ENCODE measurements at regions not wholly inside any gene's neighbourhood (a gene's known extent, or its start where the extent isn't known, plus 50 kb on each side); places are given as distances from the start of the nearest gene placed in this dataset.

DNA sequence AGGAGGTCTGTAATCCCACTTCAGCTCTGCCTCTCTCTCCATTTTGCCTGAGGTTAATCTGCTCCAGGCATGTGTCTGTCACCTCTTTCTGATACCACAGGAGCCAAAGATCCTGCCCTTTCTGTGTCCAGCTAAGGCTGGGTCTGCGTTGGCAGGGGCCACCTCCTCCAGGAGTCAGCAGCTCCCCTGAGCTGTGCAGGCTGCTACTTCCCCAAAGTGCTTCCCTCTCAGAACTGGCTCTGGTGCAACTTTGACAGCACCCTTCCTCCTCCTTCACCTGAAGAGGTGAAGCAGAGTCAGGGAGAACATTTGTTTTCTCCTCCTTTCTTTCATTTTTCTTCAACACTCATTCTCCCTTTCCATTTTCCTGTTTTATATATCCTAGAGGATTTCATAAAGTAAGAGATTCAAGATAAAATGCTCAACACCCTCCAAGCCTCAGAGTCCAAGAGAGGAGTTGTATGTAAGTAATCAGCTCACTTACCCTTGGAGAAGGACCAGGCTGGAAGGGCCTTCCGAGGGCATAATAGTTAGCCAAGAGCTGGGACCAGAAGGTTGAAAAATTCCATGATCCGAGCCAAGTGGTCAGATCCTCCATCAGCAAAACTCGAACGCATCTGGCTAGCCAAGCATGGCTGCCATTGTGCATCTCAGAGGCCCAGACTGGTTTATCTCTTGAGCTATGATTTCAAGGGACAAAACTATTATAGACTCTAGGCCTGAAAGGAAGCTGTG, 257.3 kb downstream of the PTEN start:
- TF ChIP-seq, protein P1, sequence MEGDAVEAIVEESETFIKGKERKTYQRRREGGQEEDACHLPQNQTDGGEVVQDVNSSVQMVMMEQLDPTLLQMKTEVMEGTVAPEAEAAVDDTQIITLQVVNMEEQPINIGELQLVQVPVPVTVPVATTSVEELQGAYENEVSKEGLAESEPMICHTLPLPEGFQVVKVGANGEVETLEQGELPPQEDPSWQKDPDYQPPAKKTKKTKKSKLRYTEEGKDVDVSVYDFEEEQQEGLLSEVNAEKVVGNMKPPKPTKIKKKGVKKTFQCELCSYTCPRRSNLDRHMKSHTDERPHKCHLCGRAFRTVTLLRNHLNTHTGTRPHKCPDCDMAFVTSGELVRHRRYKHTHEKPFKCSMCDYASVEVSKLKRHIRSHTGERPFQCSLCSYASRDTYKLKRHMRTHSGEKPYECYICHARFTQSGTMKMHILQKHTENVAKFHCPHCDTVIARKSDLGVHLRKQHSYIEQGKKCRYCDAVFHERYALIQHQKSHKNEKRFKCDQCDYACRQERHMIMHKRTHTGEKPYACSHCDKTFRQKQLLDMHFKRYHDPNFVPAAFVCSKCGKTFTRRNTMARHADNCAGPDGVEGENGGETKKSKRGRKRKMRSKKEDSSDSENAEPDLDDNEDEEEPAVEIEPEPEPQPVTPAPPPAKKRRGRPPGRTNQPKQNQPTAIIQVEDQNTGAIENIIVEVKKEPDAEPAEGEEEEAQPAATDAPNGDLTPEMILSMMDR (IDR thresholded peaks at IDR 0.05; ENCODE audit: insufficient read depth, low read length, missing control alignments), result no peak
- no peak for DNase-seq (ENCODE audit: low read depth, low spot score)
- POLR2A ChIA-PET, result no interaction called here
- H3K4me3 ChIP-seq (ENCODE audit: low read depth, low read length), result no peak overlapping the region
- CTCF ChIA-PET, result interaction anchor here (0.9 to 1.0 kb wide), 2 partner anchors 13 to 267 kb away, joined by 3 to 4 read pairs; no protein-coding TSS in a partner anchor

DNA sequence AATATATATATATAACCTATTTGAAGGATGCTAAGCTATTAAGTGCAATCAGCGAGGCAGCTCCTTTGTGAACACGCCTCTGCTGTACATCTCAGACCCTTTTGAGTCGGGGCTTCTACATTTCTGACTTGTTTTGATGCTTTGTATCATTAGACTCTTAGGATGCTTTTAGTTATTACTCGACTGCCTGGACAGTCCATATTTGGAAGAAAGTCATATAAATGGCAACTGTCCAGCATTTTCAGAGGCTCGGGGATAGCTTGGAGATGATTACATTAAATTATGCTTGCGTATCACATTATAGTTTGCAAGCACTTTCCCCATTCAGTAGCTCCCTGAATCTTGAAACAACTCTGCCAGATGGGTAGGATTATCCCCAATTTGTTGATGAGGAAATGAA, 257.9 kb downstream of the PTEN start:
- ChIA-PET POLR2A (no interaction called here), CTCF (interaction anchor here (0.9 to 1.0 kb wide), 2 partner anchors 13 to 267 kb away, joined by 3 to 4 read pairs; no protein-coding TSS in a partner anchor)
- DNase-seq (ENCODE audit: low read depth, low spot score), result no peak
- H3K4me3 ChIP-seq (ENCODE audit: low read depth, low read length), result no peak overlapping the region
- TF ChIP-seq, protein P1 (IDR thresholded peaks at IDR 0.05; ENCODE audit: insufficient read depth, low read length, missing control alignments), result no peak

DNA sequence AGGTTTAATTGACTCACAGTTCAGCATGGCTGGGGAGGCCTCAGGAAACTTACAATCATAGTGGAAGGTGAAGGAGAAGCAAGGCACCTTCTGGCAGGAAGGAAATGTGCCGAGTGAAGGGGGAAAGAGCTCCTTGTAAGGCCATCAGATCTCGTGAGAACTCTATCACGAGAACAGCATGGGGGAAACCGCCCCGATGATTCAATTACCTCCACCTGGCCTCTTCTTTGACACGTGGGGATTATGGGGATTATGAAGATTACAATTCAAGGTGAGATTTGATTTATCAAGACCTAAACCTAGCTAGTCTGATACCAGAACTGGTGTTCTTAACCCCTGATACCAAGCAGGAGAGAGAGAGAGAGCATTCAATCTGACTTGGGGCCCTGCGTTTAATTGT, 258.7 kb downstream of the PTEN start:
- no peak overlapping the region for H3K4me3 ChIP-seq (ENCODE audit: low read depth, low read length)
- ChIA-PET POLR2A (no interaction called here), CTCF (interaction anchor here (1.0 kb wide), 1 partner anchor 266 kb away, joined by 3 read pairs; no protein-coding TSS in a partner anchor)
- DNase-seq (ENCODE audit: low read depth, low spot score), result no peak
- TF ChIP-seq, protein P1 (IDR thresholded peaks at IDR 0.05; ENCODE audit: insufficient read depth, low read length, missing control alignments), result no peak

DNA sequence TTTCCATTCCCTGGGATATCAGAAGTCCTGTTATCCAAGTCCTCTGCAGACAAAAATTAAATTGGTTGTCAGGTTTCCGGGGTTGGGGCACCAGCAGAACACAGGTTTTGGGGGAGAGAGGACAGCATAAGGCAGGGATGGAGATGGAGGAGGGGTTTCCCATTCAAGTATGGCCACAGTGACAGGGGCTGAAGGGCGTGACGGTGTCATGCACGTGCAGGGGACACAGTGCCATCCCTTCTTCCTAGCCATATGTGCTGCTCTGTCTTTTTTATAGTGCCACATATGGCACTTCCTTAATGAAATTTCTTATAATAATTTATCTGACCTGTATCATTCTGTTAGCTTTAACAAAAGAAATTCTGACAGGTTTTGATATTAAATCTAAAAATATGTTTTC, 259.2 kb downstream of the PTEN start:
- ChIA-PET POLR2A (no interaction called here), CTCF (no interaction called here)
- TF ChIP-seq, protein P1 (IDR thresholded peaks at IDR 0.05; ENCODE audit: insufficient read depth, low read length, missing control alignments), result no peak
- DNase-seq (ENCODE audit: low read depth, low spot score), result no peak
- no peak overlapping the region for H3K4me3 ChIP-seq (ENCODE audit: low read depth, low read length)

DNA sequence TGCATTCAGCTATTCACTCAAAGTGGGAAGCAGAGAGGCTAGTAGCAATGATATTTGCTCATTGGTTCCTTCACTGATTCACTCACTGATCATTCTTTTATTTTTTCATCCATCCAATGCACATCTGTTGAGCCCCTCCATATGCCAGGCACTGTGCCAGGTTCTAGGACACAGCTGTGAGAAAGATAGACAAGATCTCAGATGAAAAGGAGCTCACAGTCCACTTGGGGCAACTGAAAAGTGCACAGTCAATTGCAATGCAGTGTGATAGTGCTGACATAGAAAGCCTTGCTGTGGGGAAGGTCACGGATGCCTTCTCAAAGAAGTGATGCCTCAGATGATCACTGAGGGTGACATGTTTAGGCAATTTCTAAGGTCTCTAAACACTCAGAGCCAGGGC, 262.3 kb downstream of the PTEN start:
- POLR2A ChIA-PET, result no interaction called here
- no peak for DNase-seq (ENCODE audit: low read depth, low spot score)
- CTCF ChIA-PET, result interaction anchor here (0.9 kb wide), 1 partner anchor 263 kb away, joined by 3 read pairs; no protein-coding TSS in a partner anchor
- H3K4me3 ChIP-seq (ENCODE audit: low read depth, low read length), result no peak overlapping the region
- TF ChIP-seq, protein P1 (IDR thresholded peaks at IDR 0.05; ENCODE audit: insufficient read depth, low read length, missing control alignments), result no peak

DNA sequence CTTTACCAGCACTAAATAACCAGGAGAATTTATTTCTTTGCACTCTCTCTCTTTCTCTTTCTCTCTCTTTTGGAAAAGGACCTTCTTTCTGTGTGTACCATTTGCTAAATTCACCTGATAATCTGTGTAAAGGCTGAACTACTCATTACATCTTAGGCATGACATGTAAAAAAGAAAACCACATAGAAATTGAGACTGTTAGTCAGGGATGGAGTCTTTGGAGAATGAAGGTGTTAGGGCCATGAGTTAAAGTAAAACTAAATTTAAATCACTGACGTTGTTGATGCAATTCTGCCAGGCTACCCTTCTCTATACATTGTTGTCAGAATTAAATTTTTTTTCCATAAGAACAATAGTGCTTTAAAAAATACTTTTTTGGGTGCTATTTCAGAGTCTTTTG, 263.3 kb downstream of the PTEN start:
- TF ChIP-seq, protein P1 (IDR thresholded peaks at IDR 0.05; ENCODE audit: insufficient read depth, low read length, missing control alignments), result no peak
- H3K4me3 ChIP-seq (ENCODE audit: low read depth, low read length), result no peak overlapping the region
- POLR2A ChIA-PET, result no interaction called here
- no peak for DNase-seq (ENCODE audit: low read depth, low spot score)
- CTCF ChIA-PET, result no interaction called here
